ENCODE measurements at regions not wholly inside any gene's neighbourhood (a gene's known extent, or its start where the extent isn't known, plus 50 kb on each side); places are given as distances from the start of the nearest gene placed in this dataset.

- DNase-seq (ENCODE audit: low spot score) = no peak
- Mint-ChIP-seq H3K9me3 (ENCODE audit: unreplicated experiment) (no peaks in the 10 kb centered on the region), H3K27me3 (ENCODE audit: unreplicated experiment) (no peaks in the 10 kb centered on the region), H3K27ac (ENCODE audit: unreplicated experiment) (no peak overlapping the region), H3K36me3 (ENCODE audit: low read depth, unreplicated experiment) (no peaks in the 10 kb centered on the region), H3K4me3 (ENCODE audit: unreplicated experiment) (no peak overlapping the region), H3K4me1 (ENCODE audit: unreplicated experiment) (no peaks in the 10 kb centered on the region)
- TF ChIP-seq, protein P1, sequence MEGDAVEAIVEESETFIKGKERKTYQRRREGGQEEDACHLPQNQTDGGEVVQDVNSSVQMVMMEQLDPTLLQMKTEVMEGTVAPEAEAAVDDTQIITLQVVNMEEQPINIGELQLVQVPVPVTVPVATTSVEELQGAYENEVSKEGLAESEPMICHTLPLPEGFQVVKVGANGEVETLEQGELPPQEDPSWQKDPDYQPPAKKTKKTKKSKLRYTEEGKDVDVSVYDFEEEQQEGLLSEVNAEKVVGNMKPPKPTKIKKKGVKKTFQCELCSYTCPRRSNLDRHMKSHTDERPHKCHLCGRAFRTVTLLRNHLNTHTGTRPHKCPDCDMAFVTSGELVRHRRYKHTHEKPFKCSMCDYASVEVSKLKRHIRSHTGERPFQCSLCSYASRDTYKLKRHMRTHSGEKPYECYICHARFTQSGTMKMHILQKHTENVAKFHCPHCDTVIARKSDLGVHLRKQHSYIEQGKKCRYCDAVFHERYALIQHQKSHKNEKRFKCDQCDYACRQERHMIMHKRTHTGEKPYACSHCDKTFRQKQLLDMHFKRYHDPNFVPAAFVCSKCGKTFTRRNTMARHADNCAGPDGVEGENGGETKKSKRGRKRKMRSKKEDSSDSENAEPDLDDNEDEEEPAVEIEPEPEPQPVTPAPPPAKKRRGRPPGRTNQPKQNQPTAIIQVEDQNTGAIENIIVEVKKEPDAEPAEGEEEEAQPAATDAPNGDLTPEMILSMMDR (IDR thresholded peaks at IDR 0.05; ENCODE audit: unreplicated experiment) = no peak
Observed at GRCh38 chr10:9603972-9604371, 1413.7 kb upstream of the CELF2 start.

GRCh38 chr10:9605231-9605630, 1412.4 kb upstream of the CELF2 start:
- H3K27ac Mint-ChIP-seq (ENCODE audit: unreplicated experiment) = no peak overlapping the region
- no peak for DNase-seq (ENCODE audit: low spot score)
- TF ChIP-seq, protein P1 (IDR thresholded peaks at IDR 0.05; ENCODE audit: unreplicated experiment) = no peak

GRCh38 chr10:9608602-9609001, 1409.1 kb upstream of the CELF2 start:
- H3K27me3 Mint-ChIP-seq (ENCODE audit: unreplicated experiment) = no peaks in the 10 kb centered on the region
- TF ChIP-seq, protein P1 (IDR thresholded peaks at IDR 0.05; ENCODE audit: unreplicated experiment) = no peak
- H3K9me3 Mint-ChIP-seq (ENCODE audit: unreplicated experiment) = no peaks in the 10 kb centered on the region
- no peak for DNase-seq (ENCODE audit: low spot score)
- no peak overlapping the region for H3K4me3 Mint-ChIP-seq (ENCODE audit: unreplicated experiment)
- H3K27ac Mint-ChIP-seq (ENCODE audit: unreplicated experiment) = no peak overlapping the region
- H3K36me3 Mint-ChIP-seq (ENCODE audit: low read depth, unreplicated experiment) = no peaks in the 10 kb centered on the region
- H3K4me1 Mint-ChIP-seq (ENCODE audit: unreplicated experiment) = no peaks in the 10 kb centered on the region

More at GRCh38 chr10:9605231-9605630, 1412.4 kb upstream of the CELF2 start:
- Mint-ChIP-seq H3K4me1 (ENCODE audit: unreplicated experiment) (no peaks in the 10 kb centered on the region), H3K36me3 (ENCODE audit: low read depth, unreplicated experiment) (no peaks in the 10 kb centered on the region), H3K9me3 (ENCODE audit: unreplicated experiment) (no peaks in the 10 kb centered on the region), H3K27me3 (ENCODE audit: unreplicated experiment) (no peaks in the 10 kb centered on the region), H3K4me3 (ENCODE audit: unreplicated experiment) (no peak overlapping the region)

- Mint-ChIP-seq H3K36me3 (ENCODE audit: low read depth, unreplicated experiment) (no peaks in the 10 kb centered on the region), H3K9me3 (ENCODE audit: unreplicated experiment) (no peaks in the 10 kb centered on the region), H3K27ac (ENCODE audit: unreplicated experiment) (no peak overlapping the region), H3K27me3 (ENCODE audit: unreplicated experiment) (no peaks in the 10 kb centered on the region), H3K4me3 (ENCODE audit: unreplicated experiment) (no peak overlapping the region), H3K4me1 (ENCODE audit: unreplicated experiment) (no peaks in the 10 kb centered on the region)
- DNase-seq (ENCODE audit: low spot score) = no peak
- TF ChIP-seq, protein P1 (IDR thresholded peaks at IDR 0.05; ENCODE audit: unreplicated experiment) = no peak
Observed at GRCh38 chr10:9613338-9614075, 1404.2 kb upstream of the CELF2 start.

GRCh38 chr10:9615189-9615588, 1402.5 kb upstream of the CELF2 start:
- H3K36me3 Mint-ChIP-seq (ENCODE audit: low read depth, unreplicated experiment) = no peaks in the 10 kb centered on the region
- H3K27me3 Mint-ChIP-seq (ENCODE audit: unreplicated experiment) = no peaks in the 10 kb centered on the region
- H3K4me3 Mint-ChIP-seq (ENCODE audit: unreplicated experiment) = no peak overlapping the region
- H3K27ac Mint-ChIP-seq (ENCODE audit: unreplicated experiment) = no peak overlapping the region
- no peaks in the 10 kb centered on the region for H3K9me3 Mint-ChIP-seq (ENCODE audit: unreplicated experiment)
- no peaks in the 10 kb centered on the region for H3K4me1 Mint-ChIP-seq (ENCODE audit: unreplicated experiment)
- TF ChIP-seq, protein P1 (IDR thresholded peaks at IDR 0.05; ENCODE audit: unreplicated experiment) = no peak
- DNase-seq (ENCODE audit: low spot score) = no peak
